ENCODE measurements at regions not wholly inside any gene's neighbourhood (a gene's known extent, or its start where the extent isn't known, plus 50 kb on each side); places are given as distances from the start of the nearest gene placed in this dataset.
"Not testable (repeated sequence)": the region's sequence is repeated elsewhere in the genome, so short reads cannot be mapped to it uniquely, and the experiment has no call there.

DNA sequence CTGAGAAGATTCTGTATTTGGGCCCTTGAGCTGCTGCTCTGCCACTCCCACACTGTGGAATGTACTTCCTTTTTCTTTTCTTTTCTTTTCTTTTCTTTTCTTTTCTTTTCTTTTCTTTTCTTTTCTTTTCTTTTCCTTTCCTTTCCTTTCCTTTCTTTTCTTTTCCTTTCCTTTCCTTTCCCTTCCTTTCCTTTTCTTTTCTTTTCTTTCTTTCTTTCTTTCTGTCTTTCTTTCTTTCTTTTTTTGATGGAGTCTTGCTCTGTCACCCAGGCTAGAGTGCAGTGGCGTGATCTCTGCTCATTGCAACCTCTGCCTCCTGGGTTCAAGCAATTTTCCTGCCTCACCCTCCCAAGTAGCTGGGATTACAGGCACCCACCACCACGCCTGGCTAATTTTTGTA is 89.8 kb downstream of the DNAAF6 start:
- POLR2A ChIA-PET; DNase-seq (ENCODE audit: extremely low spot score); CTCF ChIA-PET: not testable (repeated sequence)

DNA sequence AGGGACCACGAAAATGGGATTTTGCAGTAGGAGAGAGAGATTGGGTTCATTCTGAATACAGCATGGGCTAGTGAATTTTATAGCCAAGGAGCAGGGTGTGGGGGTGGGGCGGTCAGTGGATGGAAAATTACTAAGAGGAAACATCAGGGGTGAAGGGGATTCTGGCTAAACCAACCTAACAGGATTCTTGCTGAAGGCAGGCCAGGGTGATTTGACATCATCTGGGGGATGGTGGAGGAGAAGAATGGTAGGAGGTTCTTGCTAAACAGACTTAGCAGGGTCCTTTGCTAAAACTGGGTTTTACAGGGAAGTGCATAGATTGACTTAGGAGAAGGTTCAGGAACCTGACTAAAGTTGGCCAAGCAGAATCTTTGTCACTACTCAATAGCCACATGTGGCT is 91.9 kb downstream of the DNAAF6 start:
- CTCF ChIA-PET = no interaction called here

DNA sequence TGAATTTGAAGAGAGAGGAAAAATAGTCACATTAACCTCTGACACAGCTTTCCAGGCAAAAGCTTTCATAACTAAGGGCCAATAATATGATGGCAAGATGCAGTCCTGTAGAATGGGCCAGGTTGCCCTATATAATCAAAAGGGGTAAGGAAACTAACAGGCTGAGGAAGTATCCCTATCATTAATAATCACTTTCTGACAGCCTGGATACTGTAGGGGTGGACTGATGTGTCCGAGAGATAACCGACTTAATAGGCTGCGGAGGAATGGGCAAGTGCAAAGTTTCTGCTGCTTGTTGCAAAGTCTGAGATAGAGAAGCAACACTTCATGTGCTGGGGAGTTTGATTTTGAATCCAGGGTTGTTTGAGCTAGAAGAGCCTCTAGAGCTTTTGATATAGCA is 94.8 kb downstream of the DNAAF6 start:
- ChIA-PET CTCF (no interaction called here), POLR2A (no interaction called here)
- TF ChIP-seq, protein P1, sequence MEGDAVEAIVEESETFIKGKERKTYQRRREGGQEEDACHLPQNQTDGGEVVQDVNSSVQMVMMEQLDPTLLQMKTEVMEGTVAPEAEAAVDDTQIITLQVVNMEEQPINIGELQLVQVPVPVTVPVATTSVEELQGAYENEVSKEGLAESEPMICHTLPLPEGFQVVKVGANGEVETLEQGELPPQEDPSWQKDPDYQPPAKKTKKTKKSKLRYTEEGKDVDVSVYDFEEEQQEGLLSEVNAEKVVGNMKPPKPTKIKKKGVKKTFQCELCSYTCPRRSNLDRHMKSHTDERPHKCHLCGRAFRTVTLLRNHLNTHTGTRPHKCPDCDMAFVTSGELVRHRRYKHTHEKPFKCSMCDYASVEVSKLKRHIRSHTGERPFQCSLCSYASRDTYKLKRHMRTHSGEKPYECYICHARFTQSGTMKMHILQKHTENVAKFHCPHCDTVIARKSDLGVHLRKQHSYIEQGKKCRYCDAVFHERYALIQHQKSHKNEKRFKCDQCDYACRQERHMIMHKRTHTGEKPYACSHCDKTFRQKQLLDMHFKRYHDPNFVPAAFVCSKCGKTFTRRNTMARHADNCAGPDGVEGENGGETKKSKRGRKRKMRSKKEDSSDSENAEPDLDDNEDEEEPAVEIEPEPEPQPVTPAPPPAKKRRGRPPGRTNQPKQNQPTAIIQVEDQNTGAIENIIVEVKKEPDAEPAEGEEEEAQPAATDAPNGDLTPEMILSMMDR (IDR thresholded peaks at IDR 0.05; ENCODE audit: control extremely low read depth, extremely low read depth, low read depth, missing control alignments) = no peak
- DNase-seq (ENCODE audit: extremely low spot score) = no peak

More for the DNA sequence above, 91.9 kb downstream of the DNAAF6 start:
- POLR2A ChIA-PET = no interaction called here
- DNase-seq (ENCODE audit: extremely low spot score) = no peak
- TF ChIP-seq, protein P1 (IDR thresholded peaks at IDR 0.05; ENCODE audit: control extremely low read depth, extremely low read depth, low read depth, missing control alignments) = no peak

DNA sequence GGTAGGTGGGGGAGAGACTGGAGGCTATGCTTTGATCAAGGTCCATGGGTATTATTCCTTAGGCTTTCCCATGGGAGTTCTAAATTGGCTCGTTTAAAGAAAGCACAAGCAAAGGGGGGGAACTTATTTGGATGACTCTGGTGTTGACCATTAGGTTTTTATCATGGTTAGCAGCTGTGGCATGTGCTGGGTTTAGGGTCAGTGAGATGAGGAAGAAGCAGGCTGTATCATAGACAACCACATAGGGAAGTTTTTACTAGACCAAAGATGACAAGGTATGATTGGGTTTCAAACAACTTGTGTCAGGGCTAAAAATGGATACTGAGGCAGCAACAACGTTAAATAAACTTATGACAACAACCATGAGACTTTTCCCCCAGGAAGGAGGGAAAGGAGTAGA is 97.7 kb downstream of the DNAAF6 start:
- TF ChIP-seq, protein P1 (IDR thresholded peaks at IDR 0.05; ENCODE audit: control extremely low read depth, extremely low read depth, low read depth, missing control alignments) = no peak
- POLR2A ChIA-PET = no interaction called here
- CTCF ChIA-PET = interaction anchor here (1.0 kb wide), 1 partner anchor 10 kb away, joined by 3 read pairs; no protein-coding TSS in a partner anchor
- DNase-seq (ENCODE audit: extremely low spot score) = no peak

DNA sequence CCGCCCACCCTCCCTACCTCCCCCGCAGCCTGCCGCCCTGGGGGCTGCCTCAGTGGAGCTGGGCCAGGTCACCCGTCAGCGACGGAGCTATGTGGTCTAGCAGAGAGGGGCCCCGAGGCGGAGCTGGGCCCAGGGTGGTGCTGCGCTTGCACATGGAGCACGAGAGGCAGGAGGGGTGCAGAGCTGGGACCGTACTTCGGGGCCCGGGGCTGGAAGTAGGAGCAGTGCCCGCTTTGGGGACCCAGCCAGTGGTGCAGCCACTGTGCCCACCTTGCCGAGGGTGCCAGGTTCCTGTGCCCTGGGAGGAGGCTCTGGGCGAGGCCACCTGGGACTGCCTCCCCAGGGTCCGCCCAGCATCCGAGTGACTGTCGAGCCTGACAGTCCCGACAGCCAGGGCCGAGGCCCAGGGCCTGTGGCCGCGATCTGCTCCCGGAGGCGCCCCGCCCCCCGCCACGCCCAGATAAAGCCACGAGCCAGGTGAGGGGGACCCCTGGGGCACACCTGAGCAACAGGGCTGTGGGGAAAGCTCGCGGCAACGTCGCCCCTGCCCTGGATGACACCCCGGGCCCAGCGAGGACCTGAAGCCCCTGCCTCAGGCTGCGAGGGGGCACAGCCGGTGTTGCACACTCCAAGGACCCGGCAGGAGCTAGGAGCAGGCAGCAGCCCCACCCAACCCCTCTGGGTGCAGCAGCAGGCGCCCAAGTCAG is 117.5 kb downstream of the DNAAF6 start:
- TF ChIP-seq, protein P1 (IDR thresholded peaks at IDR 0.05; ENCODE audit: control extremely low read depth, extremely low read depth, low read depth, missing control alignments) = no peak
- CTCF ChIA-PET = no interaction called here
- POLR2A ChIA-PET = no interaction called here
- DNase-seq (ENCODE audit: extremely low spot score) = no peak

DNA sequence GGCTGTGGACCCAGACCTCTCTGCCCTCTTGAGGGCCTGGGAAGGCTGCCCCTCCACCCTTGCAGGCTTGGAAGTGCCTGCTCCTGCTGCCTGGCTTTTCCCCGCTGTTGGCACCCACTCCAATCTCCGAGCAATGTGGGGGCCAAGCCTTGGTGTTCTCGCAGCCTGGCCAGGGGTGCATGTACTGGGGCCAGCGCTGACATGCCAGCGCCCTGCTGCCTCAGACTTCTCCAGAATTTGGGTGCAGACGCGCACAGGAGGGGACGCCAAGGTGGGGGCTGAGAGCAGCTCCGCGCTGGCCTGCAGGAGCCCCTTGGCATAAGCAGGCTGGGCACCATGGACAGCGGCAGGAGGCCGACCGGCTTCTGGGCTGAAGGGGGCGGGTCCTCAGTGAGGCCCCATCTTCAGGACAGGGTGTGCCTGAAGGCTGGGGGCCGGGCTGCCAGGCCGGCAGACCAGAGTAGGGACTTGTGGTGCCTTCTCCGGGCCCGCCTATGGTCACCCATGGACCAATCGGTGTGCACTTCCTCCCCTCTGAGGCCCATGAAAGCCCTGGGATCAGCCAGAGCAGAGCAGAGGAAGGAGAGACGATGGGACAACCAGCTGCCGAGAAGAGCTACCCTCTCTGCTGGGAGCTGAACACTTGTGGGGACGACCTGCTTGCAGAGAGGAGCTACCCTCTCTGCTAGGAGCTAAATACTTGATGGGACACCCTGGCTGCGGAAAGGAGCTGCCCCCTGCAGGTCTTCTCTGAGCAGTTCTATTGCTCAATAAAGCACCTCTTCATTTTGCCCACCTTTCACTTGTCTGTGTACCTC is 118.3 kb downstream of the DNAAF6 start:
- DNase-seq (ENCODE audit: extremely low spot score) = no peak
- CTCF ChIA-PET = no interaction called here
- TF ChIP-seq, protein P1 (IDR thresholded peaks at IDR 0.05; ENCODE audit: control extremely low read depth, extremely low read depth, low read depth, missing control alignments) = no peak
- POLR2A ChIA-PET = no interaction called here

DNA sequence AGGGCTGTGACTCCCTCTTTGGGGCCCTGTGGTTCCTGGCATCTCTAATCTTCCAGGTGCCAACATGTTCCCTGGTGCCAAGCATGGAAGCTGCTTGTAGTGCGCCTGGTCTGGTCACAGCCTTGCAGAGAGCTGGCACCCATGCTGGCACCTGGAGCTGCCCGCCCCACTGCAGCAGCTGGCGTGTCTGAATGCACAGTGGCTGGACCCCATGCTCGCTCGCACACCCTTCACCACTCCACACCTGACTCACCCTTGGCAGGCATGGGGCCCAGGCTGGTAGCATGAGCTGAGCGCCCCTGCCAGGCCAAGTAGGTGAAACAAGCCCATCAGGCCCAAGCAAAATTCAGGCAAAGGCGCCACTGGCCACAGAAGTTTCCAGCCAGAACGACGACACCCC is 119.1 kb downstream of the DNAAF6 start:
- CTCF ChIA-PET = no interaction called here
- POLR2A ChIA-PET = no interaction called here
- TF ChIP-seq, protein P1 (IDR thresholded peaks at IDR 0.05; ENCODE audit: control extremely low read depth, extremely low read depth, low read depth, missing control alignments) = no peak
- DNase-seq (ENCODE audit: extremely low spot score) = no peak
